ENCODE measurements at regions not wholly inside any gene's neighbourhood (a gene's known extent, or its start where the extent isn't known, plus 50 kb on each side); places are given as distances from the start of the nearest gene placed in this dataset.
"Not testable (repeated sequence)": the region's sequence is repeated elsewhere in the genome, so short reads cannot be mapped to it uniquely, and the experiment has no call there.

DNA sequence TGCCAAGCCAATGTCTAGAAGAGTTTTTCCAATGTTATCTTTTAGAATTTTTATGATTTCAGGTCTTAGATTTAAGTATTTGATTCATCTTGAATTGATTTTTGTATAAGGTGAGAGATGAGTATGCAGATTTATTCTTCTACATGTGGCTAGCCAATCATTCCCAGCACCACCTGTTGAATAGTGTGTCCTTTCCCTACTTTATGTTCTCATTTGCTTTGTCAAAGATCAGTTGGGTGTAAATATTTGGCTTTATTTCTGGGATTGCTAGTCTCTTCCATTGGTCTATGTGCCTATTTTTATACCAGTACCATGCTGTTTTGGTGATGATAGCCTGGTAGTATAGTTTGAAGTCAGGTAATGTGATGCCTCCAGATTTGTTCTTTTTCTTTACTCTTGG is 77.1 kb downstream of the PCMTD2 start:
- not testable (repeated sequence) for TF ChIP-seq CTCF (IDR thresholded peaks at IDR 0.05; ENCODE audit: low read depth, low read length); POLR2A (IDR thresholded peaks at IDR 0.05; ENCODE audit: extremely low read depth, insufficient read length); MAX (IDR thresholded peaks at IDR 0.05; ENCODE audit: low read depth, low read length)

Measured in NB4 (cell line).